Glutamatergic neuron (in vitro differentiated cells): ENCODE measurements at regions not wholly inside any gene's neighbourhood (a gene's known extent, or its start where the extent isn't known, plus 50 kb on each side); places are given as distances from the start of the nearest gene placed in this dataset.
"Not testable (repeated sequence)": the region's sequence is repeated elsewhere in the genome, so short reads cannot be mapped to it uniquely, and the experiment has no call there.

Experiments
- DNase-seq: peaks from one replicate; pipeline ENCODE4 v3.0.0; 2022
- H3K27ac Mint-ChIP-seq: one replicate; pipeline ENCODE4 v1.8.0; 2020; ENCODE audit warnings: mild to moderate bottlenecking, mixed read lengths, inconsistent platforms; ENCODE audit not compliant: unreplicated experiment
- H3K27me3 Mint-ChIP-seq: one replicate; pipeline ENCODE4 v1.8.0; 2020; ENCODE audit warnings: mild to moderate bottlenecking, moderate library complexity, mixed read lengths, inconsistent platforms; ENCODE audit not compliant: unreplicated experiment
- H3K36me3 Mint-ChIP-seq: one replicate; pipeline ENCODE4 v1.8.0; 2020; ENCODE audit warnings: mild to moderate bottlenecking, mixed read lengths, inconsistent platforms; ENCODE audit not compliant: unreplicated experiment
- H3K4me1 Mint-ChIP-seq: one replicate; pipeline ENCODE4 v1.8.0; 2020; ENCODE audit warnings: mild to moderate bottlenecking, low read depth, mixed read lengths, inconsistent platforms; ENCODE audit not compliant: unreplicated experiment
- H3K4me3 Mint-ChIP-seq: one replicate; pipeline ENCODE4 v1.8.0; 2020; ENCODE audit warnings: mild to moderate bottlenecking, mixed read lengths, inconsistent platforms; ENCODE audit not compliant: unreplicated experiment
- H3K9me3 Mint-ChIP-seq: one replicate; pipeline ENCODE4 v1.8.0; 2020; ENCODE audit warnings: mild to moderate bottlenecking, moderate library complexity, mixed read lengths, inconsistent platforms; ENCODE audit not compliant: unreplicated experiment
- CTCF ChIP-seq: fragments of 200-600 bp; sonication (generic); IDR thresholded peaks from one replicate; pipeline ENCODE4 v1.5.0; 2021; ENCODE audit not compliant: partially characterized antibody, unreplicated experiment

GRCh38 chr13:50247223-50247622, 232.0 kb downstream of the KCNRG start:
- TF ChIP-seq CTCF, result no peak
- no peak overlapping the region for H3K27ac Mint-ChIP-seq
- DNase-seq, result no peak
- H3K27me3 Mint-ChIP-seq, result no peaks in the 10 kb centered on the region
- H3K4me1 Mint-ChIP-seq, result peaks cover 4% of the 10 kb centered on the region
- H3K9me3 Mint-ChIP-seq, result no peaks in the 10 kb centered on the region
- H3K4me3 Mint-ChIP-seq, result no peak overlapping the region
- H3K36me3 Mint-ChIP-seq, result no peaks in the 10 kb centered on the region

GRCh38 chr13:50248516-50249143, 233.4 kb downstream of the KCNRG start:
- peaks cover 2% of the 10 kb centered on the region for H3K27me3 Mint-ChIP-seq
- H3K4me3 Mint-ChIP-seq, result no peak overlapping the region
- H3K36me3 Mint-ChIP-seq, result no peaks in the 10 kb centered on the region
- H3K9me3 Mint-ChIP-seq, result no peaks in the 10 kb centered on the region
- DNase-seq, result no peak
- H3K27ac Mint-ChIP-seq, result no peak overlapping the region
- H3K4me1 Mint-ChIP-seq, result peaks cover 4% of the 10 kb centered on the region
- no peak for TF ChIP-seq CTCF

- Mint-ChIP-seq H3K27ac (no peak overlapping the region), H3K4me3 (no peak overlapping the region), H3K36me3 (no peaks in the 10 kb centered on the region), H3K4me1 (peaks cover 4% of the 10 kb centered on the region), H3K9me3 (no peaks in the 10 kb centered on the region), H3K27me3 (peaks cover 2% of the 10 kb centered on the region)
- TF ChIP-seq CTCF, result no peak
- no peak for DNase-seq
Measured at GRCh38 chr13:50249144-50249521, 233.9 kb downstream of the KCNRG start.

- TF ChIP-seq CTCF, result no peak
- no peaks in the 10 kb centered on the region for H3K9me3 Mint-ChIP-seq
- peaks cover 2% of the 10 kb centered on the region for H3K27me3 Mint-ChIP-seq
- no peak overlapping the region for H3K4me3 Mint-ChIP-seq
- H3K36me3 Mint-ChIP-seq, result no peaks in the 10 kb centered on the region
- no peak for DNase-seq
- peaks cover 4% of the 10 kb centered on the region for H3K4me1 Mint-ChIP-seq
- H3K27ac Mint-ChIP-seq, result no peak overlapping the region
Measured at GRCh38 chr13:50250401-50250800, 235.2 kb downstream of the KCNRG start.

- DNase-seq, result no peak
- Mint-ChIP-seq H3K27me3 (peaks cover 2% of the 10 kb centered on the region), H3K4me1 (peaks cover 4% of the 10 kb centered on the region), H3K36me3 (no peaks in the 10 kb centered on the region), H3K27ac (no peak overlapping the region), H3K4me3 (no peak overlapping the region), H3K9me3 (peaks cover 2% of the 10 kb centered on the region)
- no peak for TF ChIP-seq CTCF
Measured at GRCh38 chr13:50255639-50256038, 240.4 kb downstream of the KCNRG start.

- H3K4me1 Mint-ChIP-seq, H3K27me3 Mint-ChIP-seq, H3K27ac Mint-ChIP-seq, DNase-seq, H3K4me3 Mint-ChIP-seq, H3K9me3 Mint-ChIP-seq, H3K36me3 Mint-ChIP-seq: not testable (repeated sequence)
Measured at GRCh38 chr13:50256536-50257321, 241.5 kb downstream of the KCNRG start.
